ENCODE measurements at regions not wholly inside any gene's neighbourhood (a gene's known extent, or its start where the extent isn't known, plus 50 kb on each side); places are given as distances from the start of the nearest gene placed in this dataset.

GRCh38 chr20:52899041-52899608 lies 73.0 kb upstream of the TSHZ2 start:
- no peak overlapping the region for H3K4me3 ChIP-seq (ENCODE audit: low read length)
- no peak for DNase-seq (ENCODE audit: low read depth)
- no peak for TF ChIP-seq CTCF (conservative IDR thresholded peaks at IDR 0.05; ENCODE audit: low read length)

GRCh38 chr20:52896348-52896747 lies 75.8 kb upstream of the TSHZ2 start:
- H3K4me3 ChIP-seq (ENCODE audit: low read length), result no peak overlapping the region
- DNase-seq (ENCODE audit: low read depth), result no peak
- TF ChIP-seq CTCF (conservative IDR thresholded peaks at IDR 0.05; ENCODE audit: low read length), result no peak

- no peak for DNase-seq (ENCODE audit: low read depth)
- TF ChIP-seq CTCF (conservative IDR thresholded peaks at IDR 0.05; ENCODE audit: low read length), result no peak
- no peak overlapping the region for H3K4me3 ChIP-seq (ENCODE audit: low read length)
These were observed 76.5 kb upstream of the TSHZ2 start for GRCh38 chr20:52895701-52896100.

- TF ChIP-seq CTCF (conservative IDR thresholded peaks at IDR 0.05; ENCODE audit: low read length), result no peak
- H3K4me3 ChIP-seq (ENCODE audit: low read length), result no peak overlapping the region
- no peak for DNase-seq (ENCODE audit: low read depth)
These were observed 76.9 kb upstream of the TSHZ2 start for GRCh38 chr20:52895235-52895634.

- TF ChIP-seq CTCF (conservative IDR thresholded peaks at IDR 0.05; ENCODE audit: low read length), result no peak
- DNase-seq (ENCODE audit: low read depth), result no peak
- H3K4me3 ChIP-seq (ENCODE audit: low read length), result no peak overlapping the region
These were observed 78.7 kb upstream of the TSHZ2 start for GRCh38 chr20:52893498-52893897.

GRCh38 chr20:52892023-52892422 lies 80.1 kb upstream of the TSHZ2 start:
- no peak for TF ChIP-seq CTCF (conservative IDR thresholded peaks at IDR 0.05; ENCODE audit: low read length)
- no peak for DNase-seq (ENCODE audit: low read depth)

GRCh38 chr20:52890130-52890529 lies 82.0 kb upstream of the TSHZ2 start:
- DNase-seq (ENCODE audit: low read depth), result no peak
- H3K4me3 ChIP-seq (ENCODE audit: low read length), result no peak overlapping the region
- no peak for TF ChIP-seq CTCF (conservative IDR thresholded peaks at IDR 0.05; ENCODE audit: low read length)

More at GRCh38 chr20:52892023-52892422, 80.1 kb upstream of the TSHZ2 start:
- H3K4me3 ChIP-seq (ENCODE audit: low read length), result no peak overlapping the region

All from AG10803 (cell line).